SKM-1 treated with dmso at 0.1 percent for 144 hours (cell line): ENCODE measurements at regions not wholly inside any gene's neighbourhood (a gene's known extent, or its start where the extent isn't known, plus 50 kb on each side); places are given as distances from the start of the nearest gene placed in this dataset.
"Not testable (repeated sequence)": the region's sequence is repeated elsewhere in the genome, so short reads cannot be mapped to it uniquely, and the experiment has no call there.

Experiments used
- DNase-seq: peaks from one replicate; lab custom pipeline; 2025; ENCODE audit not compliant: unreplicated experiment; lab: John Stamatoyannopoulos, UW

GRCh38 chr6:95848717-95849116 lies 167.1 kb upstream of the FUT9 start:
- no peak for DNase-seq

DNA sequence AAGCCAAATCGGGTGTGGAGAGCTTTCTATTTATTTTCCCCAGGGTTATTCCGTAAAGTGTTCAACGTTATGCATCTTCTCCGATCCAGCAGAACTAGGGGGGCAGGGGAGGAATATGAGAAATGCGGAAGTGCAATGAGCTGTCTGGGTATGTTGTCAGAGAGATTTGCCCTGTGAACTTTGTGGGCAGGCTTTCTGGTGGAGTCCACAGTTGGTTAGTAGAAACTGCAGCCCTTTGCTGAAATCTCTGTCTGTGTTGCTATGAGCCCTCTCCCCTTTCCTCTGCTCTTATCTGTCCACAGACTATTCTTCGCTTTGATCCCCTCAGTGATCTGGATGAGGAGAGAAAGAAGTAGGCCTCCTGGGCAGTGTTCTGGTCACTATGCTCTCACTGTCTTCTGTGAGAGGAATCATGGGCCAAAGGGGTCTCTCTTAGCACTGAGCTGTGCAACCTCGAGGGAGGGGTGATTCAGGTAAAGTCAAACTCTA lies 158.9 kb upstream of the FUT9 start:
- DNase-seq: no peak

GRCh38 chr6:95865857-95866256 lies 149.9 kb upstream of the FUT9 start:
- DNase-seq: no peak

GRCh38 chr6:95866732-95867131 lies 149.0 kb upstream of the FUT9 start:
- no peak for DNase-seq

DNA sequence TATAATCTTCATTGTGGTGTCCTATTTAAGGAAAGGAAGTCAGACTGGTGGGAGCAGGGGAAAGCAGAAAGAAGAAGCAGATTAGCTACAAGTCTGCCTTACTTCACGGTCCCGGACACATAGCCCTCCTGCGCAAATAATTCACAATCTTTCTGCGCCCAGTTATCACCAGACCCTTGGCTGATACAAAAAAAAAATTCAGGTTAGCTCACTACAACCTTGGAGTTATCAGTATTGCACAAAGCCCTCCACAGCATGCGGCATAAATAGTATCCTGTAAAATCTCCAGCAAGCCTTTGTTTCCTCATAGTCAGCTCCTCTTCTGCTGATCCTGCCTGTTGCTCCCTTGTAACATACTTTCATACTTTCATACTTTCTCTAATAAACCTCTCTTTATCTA lies 148.6 kb upstream of the FUT9 start:
- DNase-seq: no peak

DNA sequence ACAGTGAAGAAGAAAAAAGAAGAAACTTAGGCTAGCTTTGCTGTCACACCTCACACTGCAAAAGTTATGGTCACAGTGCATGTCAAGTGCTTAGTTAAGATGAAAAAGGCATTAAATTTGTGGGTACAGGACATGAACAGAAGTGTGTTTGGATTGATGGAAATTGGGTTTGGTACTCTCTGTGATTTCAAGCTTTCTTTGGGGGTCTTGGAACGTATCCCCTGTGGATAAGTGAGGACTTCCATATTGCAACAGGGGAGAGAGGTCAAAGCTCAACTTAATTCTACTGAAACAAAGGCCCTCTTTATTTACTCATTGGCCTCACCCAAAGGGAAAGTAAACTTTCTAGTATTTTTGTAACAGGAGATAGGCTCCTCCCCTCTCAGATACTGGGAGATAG lies 138.3 kb upstream of the FUT9 start:
- no peak for DNase-seq

GRCh38 chr6:95879856-95880255 lies 135.9 kb upstream of the FUT9 start:
- no peak for DNase-seq

- no peak for DNase-seq
Measured at GRCh38 chr6:95882371-95882770, 133.4 kb upstream of the FUT9 start.

GRCh38 chr6:95888711-95889110 lies 127.1 kb upstream of the FUT9 start:
- not testable (repeated sequence) for DNase-seq

DNA sequence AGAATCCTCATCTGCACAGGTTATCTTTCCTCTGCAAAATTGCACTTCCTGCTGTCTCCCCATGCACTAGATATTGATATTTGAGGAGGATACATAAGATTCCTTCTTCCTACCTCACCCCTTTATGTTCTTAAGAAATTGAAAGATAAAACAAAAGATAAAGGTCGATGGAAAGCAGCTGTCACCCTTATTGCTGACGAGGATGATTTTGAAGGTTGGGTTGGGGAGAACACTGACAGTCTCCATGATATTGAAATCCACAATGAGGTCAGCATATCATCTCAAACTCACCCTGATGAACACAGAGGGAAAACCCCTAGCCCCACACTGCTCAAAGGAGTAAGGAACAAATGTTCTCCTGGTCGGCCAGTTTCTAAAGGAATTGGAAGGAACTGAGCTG lies 110.6 kb upstream of the FUT9 start:
- DNase-seq: no peak

GRCh38 chr6:95917034-95917433 lies 98.7 kb upstream of the FUT9 start:
- peak; percentile 96 for DNase-seq

DNA sequence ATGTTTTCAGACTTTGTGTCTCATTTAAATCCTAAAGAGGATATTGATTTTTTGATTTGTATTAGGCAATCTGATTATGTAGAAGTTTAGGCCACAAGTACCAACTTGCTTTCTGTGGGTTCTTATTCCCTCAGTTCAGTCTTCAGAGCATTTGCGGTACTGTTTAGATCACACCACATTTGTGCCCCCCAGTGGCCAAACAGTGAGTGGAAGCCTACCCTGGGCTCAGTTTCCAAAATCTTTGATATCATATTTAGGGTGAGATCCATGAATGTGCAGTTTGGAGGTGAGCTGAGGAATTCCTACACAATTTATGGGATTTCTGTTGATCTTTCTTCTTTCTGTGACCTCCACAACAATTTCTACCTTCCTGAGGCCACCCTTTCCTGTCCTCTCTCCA lies 92.3 kb upstream of the FUT9 start:
- DNase-seq: no peak

DNA sequence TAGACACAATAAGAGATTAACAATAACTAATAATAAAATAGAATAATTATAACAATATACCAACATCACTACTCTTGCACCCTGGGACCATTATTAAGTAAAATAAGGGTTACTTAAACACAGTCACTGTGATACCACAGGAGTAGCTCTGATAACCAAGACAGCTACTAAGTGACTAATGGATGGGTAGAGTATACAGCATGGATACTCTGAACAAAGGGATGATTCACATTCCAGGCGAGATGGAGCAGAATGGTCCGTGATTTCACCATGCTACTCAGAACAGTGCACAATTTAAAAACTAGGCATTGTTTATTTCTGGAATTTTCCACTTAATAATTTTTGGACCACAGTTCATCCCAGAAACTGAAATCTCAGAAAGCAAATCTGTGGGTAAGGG lies 80.0 kb upstream of the FUT9 start:
- DNase-seq: no peak

DNA sequence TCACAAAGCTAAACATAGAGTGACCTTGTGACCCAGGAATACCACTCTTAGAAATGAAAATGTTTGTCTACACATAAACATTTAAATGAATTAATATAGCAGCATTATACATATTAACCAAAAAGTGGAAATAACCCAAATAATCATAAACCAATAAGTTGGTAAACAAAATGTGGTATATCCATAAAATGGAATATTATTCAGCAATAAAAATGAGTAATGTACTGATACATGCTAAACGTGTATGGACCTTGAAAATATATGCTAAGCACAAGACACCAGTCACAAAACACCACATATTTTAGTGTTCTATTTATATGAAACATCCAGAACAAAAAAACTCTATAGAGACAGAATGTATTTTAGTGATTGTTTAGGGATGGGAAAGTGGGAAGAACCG lies 68.9 kb upstream of the FUT9 start:
- DNase-seq: no peak

- DNase-seq: no peak
Measured at GRCh38 chr6:95948324-95948723, 67.5 kb upstream of the FUT9 start.

GRCh38 chr6:95949985-95950384 lies 65.8 kb upstream of the FUT9 start:
- no peak for DNase-seq

- no peak for DNase-seq
Measured at GRCh38 chr6:95958686-95959085, 57.1 kb upstream of the FUT9 start.

- DNase-seq: no peak
Measured at GRCh38 chr6:95959261-95959660, 56.5 kb upstream of the FUT9 start.
